SK-N-MC (cell line): ENCODE measurements at regions not wholly inside any gene's neighbourhood (a gene's known extent, or its start where the extent isn't known, plus 50 kb on each side); places are given as distances from the start of the nearest gene placed in this dataset.

Experiments used
- EZH2 ChIP-seq: fragments of 200-600 bp; sonication (generic); IDR thresholded peaks from one replicate; pipeline ENCODE4 v1.6.1; 2017; ENCODE audit warnings: antibody characterized with exemption
- FOXP2 ChIP-seq: optimal IDR thresholded peaks from 2 replicates; pipeline ENCODE3; 2011; ENCODE audit warnings: mild to moderate bottlenecking, moderate library complexity; ENCODE audit not compliant: insufficient read depth; ENCODE audit errors: extremely low read length, control extremely low read depth
- POLR2AphosphoS5 ChIP-seq: IDR thresholded peaks from 2 replicates; pipeline ENCODE4 v1.6.1; 2012; ENCODE audit warnings: mild to moderate bottlenecking, low read depth, low read length, borderline replicate concordance

DNA sequence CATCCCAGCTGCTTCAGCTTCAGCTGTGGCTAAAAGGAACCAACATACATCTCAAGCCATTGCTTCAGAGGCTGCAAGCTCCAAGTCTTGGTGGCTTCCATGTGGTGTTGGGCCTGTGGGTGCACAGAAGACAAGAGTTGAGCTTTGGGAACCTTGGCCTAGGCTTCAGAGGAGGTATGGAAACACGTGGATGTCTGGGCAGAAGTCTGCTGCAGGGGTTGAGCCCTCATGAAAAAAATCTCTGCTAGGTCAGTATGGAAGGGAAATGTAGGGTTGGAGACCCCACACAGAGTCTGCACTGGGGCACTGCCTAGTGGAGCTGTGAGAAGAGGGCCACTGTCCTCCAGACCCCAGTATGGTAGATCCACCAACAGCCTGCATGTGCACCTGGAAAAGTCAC lies 279.3 kb downstream of the MZT1 start:
- TF ChIP-seq POLR2AphosphoS5 (no peak), EZH2 (no peak), FOXP2 (no peak)
